ENCODE measurements at regions not wholly inside any gene's neighbourhood (a gene's known extent, or its start where the extent isn't known, plus 50 kb on each side); places are given as distances from the start of the nearest gene placed in this dataset.

DNA sequence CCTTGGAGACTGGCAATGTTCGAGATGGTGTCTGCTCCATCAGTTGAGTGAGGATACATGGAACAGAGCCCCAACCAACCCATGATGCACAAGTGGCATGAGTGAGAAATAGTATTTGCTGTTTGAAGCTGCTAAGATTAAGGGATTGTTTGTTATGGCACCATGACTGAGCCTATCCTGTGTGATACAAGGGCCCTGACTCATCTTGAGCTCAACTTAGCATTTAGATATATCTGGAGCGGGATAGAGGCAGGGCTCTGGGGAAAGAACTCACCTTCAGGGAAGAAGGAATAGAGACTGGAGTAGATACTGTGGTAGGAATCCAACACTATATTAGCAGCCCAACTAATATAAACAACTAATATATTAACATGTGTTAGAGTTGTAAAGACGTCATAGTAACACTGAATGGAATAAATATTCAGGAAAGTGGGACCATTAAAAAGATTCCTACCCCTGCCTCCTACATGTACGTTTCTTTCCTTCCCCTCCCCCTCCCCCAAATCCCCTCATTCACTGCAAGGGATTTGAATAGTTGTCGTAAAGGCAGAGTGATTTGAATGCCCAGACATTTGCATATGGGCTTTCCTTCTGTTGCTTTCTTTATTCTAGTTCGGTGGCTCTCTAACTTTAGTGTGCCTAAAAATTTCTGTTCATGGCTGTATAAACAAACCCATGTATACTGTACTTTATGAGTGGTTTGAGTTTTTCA is 106.6 kb upstream of the POU3F1 start:
- H3K9me3 ChIP-seq (ENCODE audit: low read length), result no peaks in the 10 kb centered on the region
- no peak overlapping the region for H3K9ac ChIP-seq (ENCODE audit: low read length)
- no peaks in the 10 kb centered on the region for H3K9me2 ChIP-seq (ENCODE audit: insufficient read depth, low read length)
- H2AFZ ChIP-seq (ENCODE audit: low read depth, low read length), result no peak overlapping the region
- no peaks in the 10 kb centered on the region for H3K36me3 ChIP-seq (ENCODE audit: insufficient read depth, low read length)
- no peaks in the 10 kb centered on the region for H4K20me1 ChIP-seq (ENCODE audit: insufficient read depth)
- H3K79me2 ChIP-seq (replicated peaks; ENCODE audit: insufficient read depth, low read length), result no peaks in the 10 kb centered on the region
- no peak overlapping the region for H3K4me2 ChIP-seq (ENCODE audit: low read length)
- TF ChIP-seq EP300 (conservative IDR thresholded peaks at IDR 0.05; ENCODE audit: poor library complexity, severe bottlenecking) (no peak), TAF1 (IDR thresholded peaks at IDR 0.05; ENCODE audit: low read depth) (no peak), POLR2AphosphoS5 (IDR thresholded peaks at IDR 0.05) (no peak), REST (IDR thresholded peaks at IDR 0.05; ENCODE audit: borderline replicate concordance) (no peak), CTCF (IDR thresholded peaks at IDR 0.05; ENCODE audit: poor library complexity, severe bottlenecking) (no peak), SMC3 (conservative IDR thresholded peaks at IDR 0.05; ENCODE audit: poor library complexity) (no peak)
- no peaks in the 10 kb centered on the region for H3F3A ChIP-seq (ENCODE audit: insufficient read depth, low read length, poor library complexity, severe bottlenecking)
- no peaks in the 10 kb centered on the region for H3K27me3 ChIP-seq (ENCODE audit: insufficient read depth, low read depth, low read length)
- no peak overlapping the region for H3K4me3 ChIP-seq (ENCODE audit: low read length)
- no peak overlapping the region for H3K27ac ChIP-seq (ENCODE audit: low read length)

DNA sequence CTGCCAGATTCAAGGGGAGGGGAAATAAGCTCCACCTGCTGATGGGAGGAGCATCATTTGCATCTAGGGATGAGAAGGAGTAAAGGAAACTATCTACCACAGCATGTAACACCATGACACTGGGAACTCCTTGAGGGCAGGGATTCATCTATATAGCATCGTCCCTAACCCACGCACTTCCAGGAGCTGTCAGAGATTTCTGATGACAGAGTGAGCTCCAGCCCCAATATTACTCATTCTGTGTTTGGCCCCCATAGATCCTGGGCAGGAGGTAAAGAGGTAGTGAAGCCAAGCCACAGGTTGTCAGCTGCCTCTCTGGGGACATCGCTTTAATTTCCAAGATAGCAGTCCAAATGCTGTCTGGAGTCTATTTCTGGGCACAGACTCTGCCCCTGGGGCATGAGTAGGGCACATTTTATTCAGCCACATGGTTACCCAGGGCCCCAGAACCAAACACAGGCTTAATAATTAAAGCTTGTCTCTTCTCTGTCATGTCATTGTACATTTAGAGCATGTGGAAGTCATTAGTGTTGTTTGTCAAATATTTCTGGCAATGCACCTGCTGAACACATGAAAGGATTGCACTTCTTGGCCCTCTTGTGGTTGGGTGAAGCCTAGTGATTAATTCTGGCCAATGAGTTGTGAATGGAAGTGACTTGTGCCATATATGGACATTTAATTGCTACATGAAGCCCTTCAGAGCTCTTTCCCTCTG is 105.9 kb upstream of the POU3F1 start:
- H3K36me3 ChIP-seq (ENCODE audit: insufficient read depth, low read length), result no peaks in the 10 kb centered on the region

More for the DNA sequence above, 105.9 kb upstream of the POU3F1 start:
- Histone ChIP-seq H3K4me2 (ENCODE audit: low read length) (no peak overlapping the region), H3K9ac (ENCODE audit: low read length) (no peak overlapping the region), H3F3A (ENCODE audit: insufficient read depth, low read length, poor library complexity, severe bottlenecking) (no peaks in the 10 kb centered on the region), H4K20me1 (ENCODE audit: insufficient read depth) (no peaks in the 10 kb centered on the region), H3K9me3 (ENCODE audit: low read length) (no peaks in the 10 kb centered on the region), H3K27ac (ENCODE audit: low read length) (no peak overlapping the region), H3K27me3 (ENCODE audit: insufficient read depth, low read depth, low read length) (no peaks in the 10 kb centered on the region), H3K79me2 (replicated peaks; ENCODE audit: insufficient read depth, low read length) (no peaks in the 10 kb centered on the region), H3K9me2 (ENCODE audit: insufficient read depth, low read length) (no peaks in the 10 kb centered on the region), H2AFZ (ENCODE audit: low read depth, low read length) (no peak overlapping the region), H3K4me3 (ENCODE audit: low read length) (no peak overlapping the region)
- no peak for TF ChIP-seq REST (IDR thresholded peaks at IDR 0.05; ENCODE audit: borderline replicate concordance)
- TF ChIP-seq SMC3 (conservative IDR thresholded peaks at IDR 0.05; ENCODE audit: poor library complexity), result no peak
- no peak for TF ChIP-seq CTCF (IDR thresholded peaks at IDR 0.05; ENCODE audit: poor library complexity, severe bottlenecking)
- TF ChIP-seq TAF1 (IDR thresholded peaks at IDR 0.05; ENCODE audit: low read depth), result no peak
- TF ChIP-seq RAD21 (conservative IDR thresholded peaks at IDR 0.05), result no peak
- no peak for TF ChIP-seq POLR2AphosphoS5 (IDR thresholded peaks at IDR 0.05)
- TF ChIP-seq EP300 (conservative IDR thresholded peaks at IDR 0.05; ENCODE audit: poor library complexity, severe bottlenecking), result no peak
- TF ChIP-seq EZH2 (IDR thresholded peaks at IDR 0.05; ENCODE audit: borderline replicate concordance, insufficient read depth, low read length, poor library complexity, severe bottlenecking), result no peak
- no peak for TF ChIP-seq MXI1 (conservative IDR thresholded peaks at IDR 0.05; ENCODE audit: poor library complexity, severe bottlenecking)

All from neural cell (in vitro differentiated cells).